ENCODE measurements at regions not wholly inside any gene's neighbourhood (a gene's known extent, or its start where the extent isn't known, plus 50 kb on each side); places are given as distances from the start of the nearest gene placed in this dataset.

GRCh38 chr1:185555743-185556142 is 178.4 kb upstream of the HMCN1 start:
- TF ChIP-seq POLR2A (IDR thresholded peaks at IDR 0.05; ENCODE audit: low read length), result no peak
- TF ChIP-seq MYC (IDR thresholded peaks at IDR 0.05; ENCODE audit: borderline replicate concordance, low read length), result no peak
- TF ChIP-seq KDM5A (IDR thresholded peaks at IDR 0.05), result no peak
- TF ChIP-seq CTCF (IDR thresholded peaks at IDR 0.05), result no peak
- no peak for TF ChIP-seq POLR2AphosphoS2 (conservative IDR thresholded peaks at IDR 0.05; ENCODE audit: low read length)
- TF ChIP-seq HOXA7 (CRISPR knock-in tag; IDR thresholded peaks at IDR 0.05), result no peak
